ENCODE measurements at regions not wholly inside any gene's neighbourhood (a gene's known extent, or its start where the extent isn't known, plus 50 kb on each side); places are given as distances from the start of the nearest gene placed in this dataset.

- Histone ChIP-seq H3K27ac (replicated peaks) (no peak overlapping the region), H3K27me3 (ENCODE audit: insufficient read depth, poor library complexity, severe bottlenecking) (no peaks in the 10 kb centered on the region), H3K4me3 (replicated peaks; ENCODE audit: insufficient read depth, low read length) (no peak overlapping the region)
- TF ChIP-seq REST (IDR thresholded peaks at IDR 0.05; ENCODE audit: insufficient replicate concordance, low read depth) = no peak
- TF ChIP-seq GABPA (IDR thresholded peaks at IDR 0.05; ENCODE audit: low read depth) = no peak
- no peak for TF ChIP-seq POLR2AphosphoS5 (IDR thresholded peaks at IDR 0.05; ENCODE audit: low read depth)
- TF ChIP-seq SPI1 (IDR thresholded peaks at IDR 0.05; ENCODE audit: borderline replicate concordance, low read depth) = no peak
- TF ChIP-seq CTCF (IDR thresholded peaks at IDR 0.05; ENCODE audit: insufficient read depth, low read length) = no peak
- no peak for DNase-seq (ENCODE audit: low read depth in 1 of 2, low spot score in 1 of 2)
Measured at GRCh38 chr5:96203761-96204160, 229.3 kb downstream of the PCSK1 start.

DNA sequence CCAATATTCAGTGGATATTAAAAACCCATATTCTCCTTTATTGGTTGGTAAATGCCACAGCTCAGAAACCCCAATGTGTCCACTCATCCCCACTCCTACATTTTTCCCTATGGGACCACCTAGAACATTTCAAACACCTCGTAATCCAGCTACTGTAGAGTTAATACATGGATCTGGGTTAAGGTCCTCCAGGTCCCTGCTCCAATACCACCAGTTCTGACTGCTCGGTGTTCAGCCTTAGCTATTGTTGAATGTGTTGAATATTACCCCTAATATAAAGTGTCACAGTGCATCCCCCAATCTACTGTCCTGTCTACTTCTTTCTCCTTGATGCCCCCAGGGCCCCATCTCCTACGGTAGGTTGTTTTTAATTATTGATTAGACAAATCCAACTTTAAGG is 231.5 kb downstream of the PCSK1 start:
- no peak overlapping the region for H3K4me3 ChIP-seq (replicated peaks; ENCODE audit: insufficient read depth, low read length)
- H3K27me3 ChIP-seq (ENCODE audit: insufficient read depth, poor library complexity, severe bottlenecking) = no peaks in the 10 kb centered on the region
- H3K27ac ChIP-seq (replicated peaks) = no peak overlapping the region
- TF ChIP-seq CTCF (IDR thresholded peaks at IDR 0.05; ENCODE audit: insufficient read depth, low read length) (no peak), SPI1 (IDR thresholded peaks at IDR 0.05; ENCODE audit: borderline replicate concordance, low read depth) (no peak)
- no peak for DNase-seq (ENCODE audit: low read depth in 1 of 2, low spot score in 1 of 2)

- TF ChIP-seq SPI1 (IDR thresholded peaks at IDR 0.05; ENCODE audit: borderline replicate concordance, low read depth) (0 out of 2 replicates have a peak, but pooled peaks have one; percentile 4), POLR2AphosphoS5 (IDR thresholded peaks at IDR 0.05; ENCODE audit: low read depth) (no peak), GABPA (IDR thresholded peaks at IDR 0.05; ENCODE audit: low read depth) (no peak), REST (IDR thresholded peaks at IDR 0.05; ENCODE audit: insufficient replicate concordance, low read depth) (no peak), CTCF (IDR thresholded peaks at IDR 0.05; ENCODE audit: insufficient read depth, low read length) (no peak)
- Histone ChIP-seq H3K27ac (replicated peaks) (no peak overlapping the region), H3K4me3 (replicated peaks; ENCODE audit: insufficient read depth, low read length) (no peak overlapping the region), H3K27me3 (ENCODE audit: insufficient read depth, poor library complexity, severe bottlenecking) (no peaks in the 10 kb centered on the region)
- peak in 1 of 2 experiments; percentile 3 for DNase-seq (ENCODE audit: low read depth in 1 of 2, low spot score in 1 of 2)
Measured at GRCh38 chr5:96200641-96201040, 232.4 kb downstream of the PCSK1 start.

GRCh38 chr5:96199713-96200183 is 233.3 kb downstream of the PCSK1 start:
- TF ChIP-seq CTCF (IDR thresholded peaks at IDR 0.05; ENCODE audit: insufficient read depth, low read length) = no peak
- no peak for TF ChIP-seq REST (IDR thresholded peaks at IDR 0.05; ENCODE audit: insufficient replicate concordance, low read depth)
- no peak for TF ChIP-seq POLR2AphosphoS5 (IDR thresholded peaks at IDR 0.05; ENCODE audit: low read depth)
- no peak for TF ChIP-seq SPI1 (IDR thresholded peaks at IDR 0.05; ENCODE audit: borderline replicate concordance, low read depth)
- no peak for TF ChIP-seq GABPA (IDR thresholded peaks at IDR 0.05; ENCODE audit: low read depth)
- DNase-seq (ENCODE audit: low read depth in 1 of 2, low spot score in 1 of 2) = no peak
- H3K27ac ChIP-seq (replicated peaks) = no peak overlapping the region
- no peaks in the 10 kb centered on the region for H3K27me3 ChIP-seq (ENCODE audit: insufficient read depth, poor library complexity, severe bottlenecking)
- no peak overlapping the region for H3K4me3 ChIP-seq (replicated peaks; ENCODE audit: insufficient read depth, low read length)
